ENCODE measurements at regions not wholly inside any gene's neighbourhood (a gene's known extent, or its start where the extent isn't known, plus 50 kb on each side); places are given as distances from the start of the nearest gene placed in this dataset.

- H3K79me2 ChIP-seq (ENCODE audit: low read depth) = no peaks in the 10 kb centered on the region
- H3K36me3 Mint-ChIP-seq = no peaks in the 10 kb centered on the region
- peaks cover 3% of the 10 kb centered on the region for H3F3A ChIP-seq (ENCODE audit: low read depth)
- H3K4me3 ChIP-seq = no peak overlapping the region
- H3K36me3 ChIP-seq = no peaks in the 10 kb centered on the region
- H3K9me3 ChIP-seq (ENCODE audit: low read depth) = no peaks in the 10 kb centered on the region
- H3K27ac Mint-ChIP-seq = no peak overlapping the region
- TF ChIP-seq EZH2phosphoT487 (IDR thresholded peaks at IDR 0.05) = no peak
- no peak for TF ChIP-seq CTCF (IDR thresholded peaks at IDR 0.05)
- TF ChIP-seq EZH2 (IDR thresholded peaks at IDR 0.05) = no peak
- no peak overlapping the region for H2AFZ ChIP-seq (replicated peaks)
- H3K4me2 ChIP-seq = no peak overlapping the region
- H3K9ac ChIP-seq = no peak overlapping the region
- DNase-seq (ENCODE audit: low spot score) = no peak
- H4K20me1 ChIP-seq (ENCODE audit: low read depth) = no peaks in the 10 kb centered on the region
- peaks cover 6% of the 10 kb centered on the region for H3K27me3 Mint-ChIP-seq (ENCODE audit: insufficient read depth, low read depth)
- H3K4me1 Mint-ChIP-seq = peaks cover 22% of the 10 kb centered on the region
- H3K4me1 ChIP-seq = peaks cover 37% of the 10 kb centered on the region
- peaks cover 2% of the 10 kb centered on the region for H3K9me3 Mint-ChIP-seq
- no peak overlapping the region for H3K27ac ChIP-seq
- H3K27me3 ChIP-seq = no peaks in the 10 kb centered on the region
- no peak overlapping the region for H3K4me3 Mint-ChIP-seq
Observed at GRCh38 chr12:43292699-43293098, 259.3 kb downstream of the ADAMTS20 start.

GRCh38 chr12:43291516-43291915 lies 260.5 kb downstream of the ADAMTS20 start:
- peaks cover 2% of the 10 kb centered on the region for H3K27me3 Mint-ChIP-seq (ENCODE audit: insufficient read depth, low read depth)
- H3K36me3 Mint-ChIP-seq = no peaks in the 10 kb centered on the region
- no peak overlapping the region for H3K27ac ChIP-seq
- H3K9ac ChIP-seq = no peak overlapping the region
- H3K4me1 Mint-ChIP-seq = peaks cover 30% of the 10 kb centered on the region
- H3K4me3 Mint-ChIP-seq = no peak overlapping the region
- H3K36me3 ChIP-seq = no peaks in the 10 kb centered on the region
- H3K27me3 ChIP-seq = no peaks in the 10 kb centered on the region
- no peak overlapping the region for H2AFZ ChIP-seq (replicated peaks)
- H4K20me1 ChIP-seq (ENCODE audit: low read depth) = no peaks in the 10 kb centered on the region
- TF ChIP-seq EZH2 (IDR thresholded peaks at IDR 0.05) = no peak
- H3K27ac Mint-ChIP-seq = no peak overlapping the region
- no peaks in the 10 kb centered on the region for H3K79me2 ChIP-seq (ENCODE audit: low read depth)
- peaks cover 3% of the 10 kb centered on the region for H3F3A ChIP-seq (ENCODE audit: low read depth)
- no peak overlapping the region for H3K4me2 ChIP-seq
- H3K4me3 ChIP-seq = no peak overlapping the region
- no peaks in the 10 kb centered on the region for H3K9me3 ChIP-seq (ENCODE audit: low read depth)
- peaks cover 47% of the 10 kb centered on the region for H3K4me1 ChIP-seq
- no peak for DNase-seq (ENCODE audit: low spot score)
- no peaks in the 10 kb centered on the region for H3K9me3 Mint-ChIP-seq

GRCh38 chr12:43290836-43291235 lies 261.2 kb downstream of the ADAMTS20 start:
- no peak for DNase-seq (ENCODE audit: low spot score)
- Histone ChIP-seq H3K27ac (no peak overlapping the region), H4K20me1 (ENCODE audit: low read depth) (no peaks in the 10 kb centered on the region), H3K4me1 (peaks cover 47% of the 10 kb centered on the region), H3K36me3 (no peaks in the 10 kb centered on the region), H3K4me3 (no peak overlapping the region), H3F3A (ENCODE audit: low read depth) (peaks cover 3% of the 10 kb centered on the region), H3K79me2 (ENCODE audit: low read depth) (no peaks in the 10 kb centered on the region), H3K9ac (no peak overlapping the region), H3K9me3 (ENCODE audit: low read depth) (no peaks in the 10 kb centered on the region), H3K27me3 (no peaks in the 10 kb centered on the region), H3K4me2 (no peak overlapping the region), H2AFZ (replicated peaks) (no peak overlapping the region)
- H3K36me3 Mint-ChIP-seq = no peaks in the 10 kb centered on the region
- H3K4me1 Mint-ChIP-seq = peaks cover 30% of the 10 kb centered on the region
- no peak for TF ChIP-seq EZH2phosphoT487 (IDR thresholded peaks at IDR 0.05)
- no peak for TF ChIP-seq EZH2 (IDR thresholded peaks at IDR 0.05)
- TF ChIP-seq CTCF (IDR thresholded peaks at IDR 0.05) = no peak
- no peak overlapping the region for H3K4me3 Mint-ChIP-seq
- H3K27me3 Mint-ChIP-seq (ENCODE audit: insufficient read depth, low read depth) = peaks cover 2% of the 10 kb centered on the region
- H3K9me3 Mint-ChIP-seq = no peaks in the 10 kb centered on the region
- no peak overlapping the region for H3K27ac Mint-ChIP-seq

- no peaks in the 10 kb centered on the region for H3K79me2 ChIP-seq (ENCODE audit: low read depth)
- H3K4me3 ChIP-seq = no peak overlapping the region
- TF ChIP-seq EZH2 (IDR thresholded peaks at IDR 0.05) (no peak), EZH2phosphoT487 (IDR thresholded peaks at IDR 0.05) (no peak), CTCF (IDR thresholded peaks at IDR 0.05) (no peak)
- H3K36me3 ChIP-seq = no peaks in the 10 kb centered on the region
- peaks cover 3% of the 10 kb centered on the region for H3F3A ChIP-seq (ENCODE audit: low read depth)
- no peak overlapping the region for H3K4me2 ChIP-seq
- H3K9me3 ChIP-seq (ENCODE audit: low read depth) = no peaks in the 10 kb centered on the region
- H3K27me3 ChIP-seq = no peaks in the 10 kb centered on the region
- Mint-ChIP-seq H3K4me3 (no peak overlapping the region), H3K36me3 (no peaks in the 10 kb centered on the region), H3K27ac (no peak overlapping the region), H3K9me3 (no peaks in the 10 kb centered on the region), H3K4me1 (peaks cover 25% of the 10 kb centered on the region), H3K27me3 (ENCODE audit: insufficient read depth, low read depth) (peaks cover 2% of the 10 kb centered on the region)
- H2AFZ ChIP-seq (replicated peaks) = no peak overlapping the region
- peaks cover 37% of the 10 kb centered on the region for H3K4me1 ChIP-seq
- H3K27ac ChIP-seq = no peak overlapping the region
- no peak overlapping the region for H3K9ac ChIP-seq
- no peak for DNase-seq (ENCODE audit: low spot score)
- H4K20me1 ChIP-seq (ENCODE audit: low read depth) = no peaks in the 10 kb centered on the region
Observed at GRCh38 chr12:43289426-43289801, 262.6 kb downstream of the ADAMTS20 start.
